ENCODE measurements at regions not wholly inside any gene's neighbourhood (a gene's known extent, or its start where the extent isn't known, plus 50 kb on each side); places are given as distances from the start of the nearest gene placed in this dataset.

- TF ChIP-seq FOXK2 (IDR thresholded peaks at IDR 0.05), result no peak
- no peak for TF ChIP-seq FOXA1 (IDR thresholded peaks at IDR 0.05)
Measured at GRCh38 chr12:62003226-62003625, 257.0 kb upstream of the USP15 start.

Measured in HEK293T (cell line).